Progenitor cell of endocrine pancreas (in vitro differentiated cells): ENCODE measurements at regions not wholly inside any gene's neighbourhood (a gene's known extent, or its start where the extent isn't known, plus 50 kb on each side); places are given as distances from the start of the nearest gene placed in this dataset.
A peak's percentile ranks its signal among the peaks of the same experiment; 100 is the strongest.
"Not testable (repeated sequence)": the region's sequence is repeated elsewhere in the genome, so short reads cannot be mapped to it uniquely, and the experiment has no call there.

Experiments
- DNase-seq: peaks from one replicate; pipeline ENCODE4 v3.0.0; 2021; ENCODE audit warnings: low spot score; ENCODE audit not compliant: unreplicated experiment
- H3K27ac Mint-ChIP-seq: 2 replicates; pipeline ENCODE4 v1.8.0; 2021; ENCODE audit warnings: mild to moderate bottlenecking, moderate library complexity, mixed read lengths
- H3K27me3 Mint-ChIP-seq: 2 replicates; pipeline ENCODE4 v1.8.0; 2021; ENCODE audit warnings: mixed read lengths
- H3K36me3 Mint-ChIP-seq: 2 replicates; pipeline ENCODE4 v1.8.0; 2022; ENCODE audit warnings: mixed read lengths; ENCODE audit not compliant: insufficient read depth
- H3K4me1 Mint-ChIP-seq: 2 replicates; pipeline ENCODE4 v1.8.0; 2021; ENCODE audit warnings: low read depth, mixed read lengths
- H3K4me3 Mint-ChIP-seq: 2 replicates; pipeline ENCODE4 v1.8.0; 2021; ENCODE audit warnings: low read depth, mild to moderate bottlenecking, moderate library complexity, mixed read lengths
- H3K9me3 Mint-ChIP-seq: 2 replicates; pipeline ENCODE4 v1.8.0; 2021; ENCODE audit warnings: low read depth, mixed read lengths
- TF ChIP-seq, protein P1 (sequence below): fragments of 200-600 bp; sonication (generic); IDR thresholded peaks from one replicate; pipeline ENCODE4 v1.5.0; 2021; ENCODE audit warnings: antibody characterized with exemption, mild to moderate bottlenecking; ENCODE audit not compliant: unreplicated experiment

DNA sequence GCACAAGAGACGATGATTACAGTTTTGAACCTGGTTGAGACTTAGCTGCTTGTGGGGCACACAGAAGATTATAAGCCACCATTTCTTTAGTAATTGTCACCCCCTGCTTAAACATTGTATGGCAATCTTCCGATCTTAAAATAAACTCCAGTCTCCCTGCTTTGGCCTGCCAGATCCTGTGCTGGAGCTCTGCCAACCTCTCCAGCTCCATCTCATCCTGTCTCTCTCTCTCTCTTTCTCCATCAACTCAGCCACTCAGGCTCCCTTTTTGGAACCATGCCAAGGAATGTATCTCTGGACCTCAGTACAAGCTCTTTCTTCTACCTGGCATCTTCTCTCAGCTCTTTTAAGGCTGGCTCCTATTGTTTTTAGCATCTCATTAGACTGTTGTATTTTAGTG lies 1053.2 kb downstream of the REEP3 start:
- H3K27me3 Mint-ChIP-seq: no peaks in the 10 kb centered on the region
- DNase-seq: no peak
- H3K36me3 Mint-ChIP-seq: peaks cover 2% of the 10 kb centered on the region
- H3K9me3 Mint-ChIP-seq: peaks cover 6% of the 10 kb centered on the region
- TF ChIP-seq, protein P1, sequence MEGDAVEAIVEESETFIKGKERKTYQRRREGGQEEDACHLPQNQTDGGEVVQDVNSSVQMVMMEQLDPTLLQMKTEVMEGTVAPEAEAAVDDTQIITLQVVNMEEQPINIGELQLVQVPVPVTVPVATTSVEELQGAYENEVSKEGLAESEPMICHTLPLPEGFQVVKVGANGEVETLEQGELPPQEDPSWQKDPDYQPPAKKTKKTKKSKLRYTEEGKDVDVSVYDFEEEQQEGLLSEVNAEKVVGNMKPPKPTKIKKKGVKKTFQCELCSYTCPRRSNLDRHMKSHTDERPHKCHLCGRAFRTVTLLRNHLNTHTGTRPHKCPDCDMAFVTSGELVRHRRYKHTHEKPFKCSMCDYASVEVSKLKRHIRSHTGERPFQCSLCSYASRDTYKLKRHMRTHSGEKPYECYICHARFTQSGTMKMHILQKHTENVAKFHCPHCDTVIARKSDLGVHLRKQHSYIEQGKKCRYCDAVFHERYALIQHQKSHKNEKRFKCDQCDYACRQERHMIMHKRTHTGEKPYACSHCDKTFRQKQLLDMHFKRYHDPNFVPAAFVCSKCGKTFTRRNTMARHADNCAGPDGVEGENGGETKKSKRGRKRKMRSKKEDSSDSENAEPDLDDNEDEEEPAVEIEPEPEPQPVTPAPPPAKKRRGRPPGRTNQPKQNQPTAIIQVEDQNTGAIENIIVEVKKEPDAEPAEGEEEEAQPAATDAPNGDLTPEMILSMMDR: no peak
- H3K27ac Mint-ChIP-seq: peak overlapping the region; percentile 76
- no peak overlapping the region for H3K4me3 Mint-ChIP-seq
- H3K4me1 Mint-ChIP-seq: peaks cover 8% of the 10 kb centered on the region

DNA sequence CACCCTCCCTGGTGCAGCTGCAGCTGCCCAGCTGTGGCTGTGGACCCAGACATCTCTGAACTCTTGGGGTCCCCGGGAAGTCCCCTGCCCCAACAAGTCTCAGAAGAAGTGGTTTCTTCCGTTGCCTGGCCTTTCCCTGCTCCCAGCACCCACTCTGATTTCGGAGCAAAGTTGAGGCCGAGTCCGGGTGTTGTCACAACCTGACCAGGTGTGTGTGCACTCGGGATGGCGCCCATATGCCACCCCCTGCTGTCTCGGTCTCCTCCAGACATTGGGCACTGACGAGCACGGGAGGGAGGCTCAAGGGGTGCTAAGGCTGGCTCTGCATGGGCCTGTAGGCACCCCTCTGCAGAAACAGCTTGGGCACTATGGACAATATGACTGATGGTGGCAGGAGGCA lies 1055.3 kb downstream of the REEP3 start:
- no peaks in the 10 kb centered on the region for H3K9me3 Mint-ChIP-seq
- H3K4me3 Mint-ChIP-seq: no peak overlapping the region
- TF ChIP-seq, protein P1: no peak
- peaks cover 8% of the 10 kb centered on the region for H3K4me1 Mint-ChIP-seq
- H3K27ac Mint-ChIP-seq: no peak overlapping the region
- no peaks in the 10 kb centered on the region for H3K27me3 Mint-ChIP-seq
- no peak for DNase-seq
- no peaks in the 10 kb centered on the region for H3K36me3 Mint-ChIP-seq

DNA sequence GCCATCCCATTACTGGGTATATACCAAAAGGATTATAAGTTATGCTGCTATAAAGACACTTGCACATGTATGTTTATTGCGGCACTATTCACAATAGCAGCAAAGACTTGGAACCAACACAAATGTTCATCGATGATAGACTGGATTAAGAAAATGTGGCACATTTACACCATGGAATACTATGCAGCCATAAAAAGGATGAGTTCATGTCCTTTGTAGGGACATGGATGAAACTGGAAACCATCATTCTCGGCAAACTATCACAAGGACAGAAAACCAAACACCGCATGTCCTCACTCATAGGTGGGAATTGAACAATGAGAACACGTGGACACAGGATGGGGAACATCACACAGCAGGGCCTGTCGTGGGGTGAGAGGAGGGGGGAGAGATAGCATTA lies 1057.6 kb downstream of the REEP3 start:
- H3K27ac Mint-ChIP-seq, DNase-seq, H3K4me1 Mint-ChIP-seq, H3K4me3 Mint-ChIP-seq, H3K27me3 Mint-ChIP-seq, H3K36me3 Mint-ChIP-seq, H3K9me3 Mint-ChIP-seq: not testable (repeated sequence)

DNA sequence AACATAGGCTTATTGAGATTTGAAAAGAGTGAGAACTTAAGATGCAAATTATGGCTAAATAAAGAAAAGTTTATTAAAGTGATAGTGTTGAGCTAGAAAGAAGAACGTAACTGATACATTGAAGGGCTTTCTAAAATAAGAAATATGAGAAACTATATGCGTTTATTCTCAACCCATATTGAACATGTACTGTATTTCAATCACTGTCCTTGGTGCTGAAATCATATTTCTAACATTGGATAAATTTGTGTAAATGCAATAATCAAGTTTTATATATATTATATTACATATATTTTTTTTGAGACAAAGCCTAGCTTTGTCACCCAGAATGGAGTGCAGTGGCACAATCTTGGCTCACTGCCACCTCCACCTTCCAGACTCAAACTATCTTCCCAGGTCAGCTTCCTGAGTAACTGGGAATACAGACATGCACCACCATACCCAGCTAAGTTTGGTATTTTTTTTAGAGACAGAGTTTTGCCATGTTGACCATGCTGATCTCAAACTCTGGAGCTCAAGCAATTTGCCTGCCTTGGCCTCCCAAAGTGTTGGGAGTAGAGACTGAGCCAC lies 1065.8 kb downstream of the REEP3 start:
- peaks cover 2% of the 10 kb centered on the region for H3K4me1 Mint-ChIP-seq
- no peak for DNase-seq
- H3K4me3 Mint-ChIP-seq: no peak overlapping the region
- no peak overlapping the region for H3K27ac Mint-ChIP-seq
- TF ChIP-seq, protein P1: no peak
- H3K9me3 Mint-ChIP-seq: peaks cover 7% of the 10 kb centered on the region
- no peaks in the 10 kb centered on the region for H3K36me3 Mint-ChIP-seq
- no peaks in the 10 kb centered on the region for H3K27me3 Mint-ChIP-seq

DNA sequence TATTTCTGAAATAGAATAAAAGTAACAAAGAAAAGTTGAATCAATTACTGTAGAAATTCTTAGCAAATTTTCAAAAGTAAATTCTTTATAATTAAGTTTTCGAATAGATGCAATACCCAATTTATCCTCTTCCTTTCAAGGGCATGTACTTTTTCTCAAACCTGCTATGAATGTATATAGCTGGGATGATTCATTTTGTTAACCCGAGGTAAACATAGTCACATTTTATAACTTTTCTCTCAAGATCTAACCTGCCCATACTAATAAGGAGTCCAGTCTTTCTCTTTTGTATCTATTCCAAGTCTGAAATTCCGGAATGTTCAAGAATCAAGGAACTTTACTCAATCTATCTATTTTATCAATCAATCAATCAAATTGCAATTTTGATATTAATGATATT lies 1072.9 kb downstream of the REEP3 start:
- peaks cover 2% of the 10 kb centered on the region for H3K4me1 Mint-ChIP-seq
- no peaks in the 10 kb centered on the region for H3K9me3 Mint-ChIP-seq
- H3K36me3 Mint-ChIP-seq: no peaks in the 10 kb centered on the region
- TF ChIP-seq, protein P1: no peak
- DNase-seq: no peak
- H3K27ac Mint-ChIP-seq: no peak overlapping the region
- H3K27me3 Mint-ChIP-seq: no peaks in the 10 kb centered on the region
- H3K4me3 Mint-ChIP-seq: no peak overlapping the region

DNA sequence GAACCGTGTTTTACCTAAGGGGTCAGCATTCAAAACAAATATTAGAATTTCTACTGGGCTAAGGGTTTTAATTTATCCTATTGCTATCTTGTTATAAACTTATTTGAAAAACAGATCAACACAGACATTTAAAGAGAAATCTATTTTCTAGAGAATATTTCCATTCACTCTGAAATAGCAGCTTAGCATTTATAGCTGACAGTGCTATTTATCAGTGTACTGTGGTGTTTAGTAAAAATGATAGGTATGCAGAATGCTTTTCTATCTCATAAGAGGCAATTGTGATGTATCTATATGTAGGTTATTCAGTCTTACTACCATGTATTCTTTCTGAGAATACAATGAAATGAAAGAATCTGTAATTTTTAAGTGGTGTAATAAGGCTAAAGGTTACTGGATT lies 1077.4 kb downstream of the REEP3 start:
- TF ChIP-seq, protein P1: no peak
- no peaks in the 10 kb centered on the region for H3K36me3 Mint-ChIP-seq
- H3K4me1 Mint-ChIP-seq: no peaks in the 10 kb centered on the region
- no peaks in the 10 kb centered on the region for H3K9me3 Mint-ChIP-seq
- no peak overlapping the region for H3K4me3 Mint-ChIP-seq
- DNase-seq: no peak
- H3K27ac Mint-ChIP-seq: no peak overlapping the region
- no peaks in the 10 kb centered on the region for H3K27me3 Mint-ChIP-seq
